WTC11 (cell line): ENCODE measurements at regions not wholly inside any gene's neighbourhood (a gene's known extent, or its start where the extent isn't known, plus 50 kb on each side); places are given as distances from the start of the nearest gene placed in this dataset.

Source experiments
- ATAC-seq: fragments of 200-7000 bp; cut with Tn5 transposase; 2 replicates; pipeline ENCODE4 v1.10.0; 2021; ENCODE audit warnings: mild to moderate bottlenecking, moderate library complexity
- CTCF ChIA-PET: fragments of 300-600 bp; sonication (Branson Sonifier 250); formaldehyde crosslinking; loops from one replicate; lab custom pipeline; 2021; ENCODE audit warnings: antibody characterized with exemption; lab: Charles Lee
- POLR2A ChIA-PET: fragments of 350-600 bp; sonication (Branson Sonifier 250); formaldehyde crosslinking; loops from one replicate; lab custom pipeline; 2021; ENCODE audit warnings: antibody characterized with exemption; lab: Charles Lee
- DNase-seq: peaks from one replicate; pipeline ENCODE4 v3.0.0; 2021; ENCODE audit warnings: low spot score
- H3K27ac Mint-ChIP-seq: 2 replicates; pipeline ENCODE4 v1.8.0; 2021; ENCODE audit warnings: mixed read lengths
- H3K27me3 Mint-ChIP-seq: 2 replicates; pipeline ENCODE4 v1.8.0; 2021; ENCODE audit warnings: low read depth, mild to moderate bottlenecking, moderate library complexity, mixed read lengths
- H3K36me3 Mint-ChIP-seq: 2 replicates; pipeline ENCODE4 v1.8.0; 2021; ENCODE audit warnings: mixed read lengths
- H3K4me1 Mint-ChIP-seq: 2 replicates; pipeline ENCODE4 v1.8.0; 2022; ENCODE audit warnings: mixed read lengths
- H3K4me3 Mint-ChIP-seq: 2 replicates; pipeline ENCODE4 v1.8.0; 2021; ENCODE audit warnings: mild to moderate bottlenecking, moderate library complexity, mixed read lengths
- H3K9me3 Mint-ChIP-seq: 2 replicates; pipeline ENCODE4 v1.8.0; 2021; ENCODE audit warnings: mixed read lengths
- AR ChIP-seq: fragments of 250-450 bp; sonication (Bioruptor Pico); IDR thresholded peaks from 2 replicates; pipeline ENCODE4 v1.9.0; 2021; ENCODE audit warnings: mild to moderate bottlenecking
- E2F4 ChIP-seq: sonication (generic); formaldehyde crosslinking; IDR thresholded peaks from 2 replicates; pipeline ENCODE4 v1.8.1; 2022; ENCODE audit warnings: low read depth, mild to moderate bottlenecking, moderate library complexity, missing genetic modification reagents, borderline replicate concordance
- ERG ChIP-seq: fragments of 250-450 bp; sonication (Bioruptor Pico); IDR thresholded peaks from 2 replicates; pipeline ENCODE4 v1.8.0; 2021; ENCODE audit warnings: mild to moderate bottlenecking
- FOXJ3 ChIP-seq: sonication (generic); formaldehyde crosslinking; IDR thresholded peaks from 2 replicates; pipeline ENCODE4 v1.9.0; 2021; ENCODE audit warnings: missing genetic modification reagents, mild to moderate bottlenecking, borderline replicate concordance
- GTF2I ChIP-seq: fragments of 250-450 bp; sonication (Bioruptor Pico); conservative IDR thresholded peaks from 2 replicates; pipeline ENCODE4 v1.4.0; 2021; ENCODE audit warnings: mild to moderate bottlenecking
- HMGXB4 ChIP-seq: sonication (generic); formaldehyde crosslinking; IDR thresholded peaks from 2 replicates; pipeline ENCODE4 v1.8.1; 2023; ENCODE audit warnings: mild to moderate bottlenecking, moderate library complexity, missing genetic modification reagents
- JAZF1 ChIP-seq: fragments of 250-450 bp; sonication (Bioruptor Pico); IDR thresholded peaks from 2 replicates; pipeline ENCODE4 v1.9.0; 2021; ENCODE audit warnings: moderate library complexity, mild to moderate bottlenecking, inconsistent platforms
- KAT7 ChIP-seq: sonication (generic); formaldehyde crosslinking; IDR thresholded peaks from 2 replicates; pipeline ENCODE4 v1.8.1; 2023; ENCODE audit warnings: missing genetic modification reagents, mild to moderate bottlenecking, borderline replicate concordance
- MAX ChIP-seq: sonication (generic); formaldehyde crosslinking; IDR thresholded peaks from 2 replicates; pipeline ENCODE4 v1.8.0; 2022; ENCODE audit warnings: mild to moderate bottlenecking, missing genetic modification reagents
- MYBL2 ChIP-seq: sonication (generic); formaldehyde crosslinking; IDR thresholded peaks from 2 replicates; pipeline ENCODE4 v1.8.1; 2023; ENCODE audit warnings: mild to moderate bottlenecking, moderate library complexity, missing genetic modification reagents
- NFATC4 ChIP-seq: fragments of 250-450 bp; sonication (Bioruptor Pico); IDR thresholded peaks from 2 replicates; pipeline ENCODE4 v1.9.0; 2021; ENCODE audit warnings: mild to moderate bottlenecking
- TCF7 ChIP-seq: sonication (generic); formaldehyde crosslinking; IDR thresholded peaks from 2 replicates; pipeline ENCODE4 v1.8.0; 2022; ENCODE audit warnings: mild to moderate bottlenecking, low read depth, missing genetic modification reagents, moderate library complexity
- TEAD4 ChIP-seq: sonication (generic); formaldehyde crosslinking; IDR thresholded peaks from 2 replicates; pipeline ENCODE4 v1.8.0; 2022; ENCODE audit warnings: mild to moderate bottlenecking, missing genetic modification reagents
- ZBTB21 ChIP-seq: sonication (generic); formaldehyde crosslinking; IDR thresholded peaks from 2 replicates; pipeline ENCODE4 v1.8.1; 2023; ENCODE audit warnings: mild to moderate bottlenecking, missing genetic modification reagents, borderline replicate concordance
- ZBTB43 ChIP-seq: sonication (generic); formaldehyde crosslinking; IDR thresholded peaks from 2 replicates; pipeline ENCODE4 v1.8.1; 2023; ENCODE audit warnings: mild to moderate bottlenecking, missing genetic modification reagents
- ZNF281 ChIP-seq: sonication (generic); formaldehyde crosslinking; IDR thresholded peaks from 2 replicates; pipeline ENCODE4 v1.8.0; 2023; ENCODE audit warnings: mild to moderate bottlenecking, missing genetic modification reagents
- ZNF416 ChIP-seq: fragments of 250-450 bp; sonication (Bioruptor Pico); IDR thresholded peaks from 2 replicates; pipeline ENCODE4 v1.9.0; 2021; ENCODE audit warnings: mild to moderate bottlenecking, inconsistent platforms
- ZNF425 ChIP-seq: fragments of 250-450 bp; sonication (Bioruptor Pico); conservative IDR thresholded peaks from 2 replicates; pipeline ENCODE4 v1.9.0; 2021; ENCODE audit warnings: mild to moderate bottlenecking
- ZNF671 ChIP-seq: fragments of 250-450 bp; sonication (Bioruptor Pico); IDR thresholded peaks from 2 replicates; pipeline ENCODE4 v1.8.0; 2021; ENCODE audit warnings: mild to moderate bottlenecking

GRCh38 chr3:116607205-116607604 lies 102.4 kb upstream of the TUSC7 start (continued):
- TF ChIP-seq FOXJ3 (CRISPR knock-in tag) (no peak), ZNF416 (CRISPR knock-in tag) (no peak)
- TF ChIP-seq, all 79 proteins: peak for 0

- Mint-ChIP-seq H3K36me3 (no peaks in the 10 kb centered on the region), H3K4me1 (no peaks in the 10 kb centered on the region), H3K9me3 (no peaks in the 10 kb centered on the region), H3K4me3 (no peak overlapping the region), H3K27ac (no peak overlapping the region), H3K27me3 (no peaks in the 10 kb centered on the region; the same call in 1 of the 2 replicates)
- no peak for ATAC-seq
- ChIA-PET CTCF (interaction anchor here (1.2 kb wide), 1 partner anchor 10 kb away, joined by 4 read pairs; no protein-coding TSS in a partner anchor), POLR2A (no interaction called here)
- TF ChIP-seq JAZF1 (CRISPR knock-in tag) (no peak), E2F4 (CRISPR knock-in tag) (no peak), ZBTB21 (CRISPR knock-in tag) (no peak), ZNF281 (CRISPR knock-in tag) (no peak), MYBL2 (CRISPR knock-in tag) (no peak), FOXJ3 (CRISPR knock-in tag) (no peak), MAX (CRISPR knock-in tag) (no peak), GTF2I (CRISPR knock-in tag) (no peak), TEAD4 (no peak), ZNF671 (CRISPR knock-in tag) (no peak), HMGXB4 (CRISPR knock-in tag) (no peak), NFATC4 (CRISPR knock-in tag) (no peak), ERG (no peak), ZNF425 (no peak), KAT7 (no peak), ZBTB43 (CRISPR knock-in tag) (no peak), TCF7 (CRISPR knock-in tag) (no peak), AR (no peak)
- DNase-seq = no peak
Observed at GRCh38 chr3:116610124-116610523, 99.5 kb upstream of the TUSC7 start.
